ENCODE measurements at regions not wholly inside any gene's neighbourhood (a gene's known extent, or its start where the extent isn't known, plus 50 kb on each side); places are given as distances from the start of the nearest gene placed in this dataset.

DNA sequence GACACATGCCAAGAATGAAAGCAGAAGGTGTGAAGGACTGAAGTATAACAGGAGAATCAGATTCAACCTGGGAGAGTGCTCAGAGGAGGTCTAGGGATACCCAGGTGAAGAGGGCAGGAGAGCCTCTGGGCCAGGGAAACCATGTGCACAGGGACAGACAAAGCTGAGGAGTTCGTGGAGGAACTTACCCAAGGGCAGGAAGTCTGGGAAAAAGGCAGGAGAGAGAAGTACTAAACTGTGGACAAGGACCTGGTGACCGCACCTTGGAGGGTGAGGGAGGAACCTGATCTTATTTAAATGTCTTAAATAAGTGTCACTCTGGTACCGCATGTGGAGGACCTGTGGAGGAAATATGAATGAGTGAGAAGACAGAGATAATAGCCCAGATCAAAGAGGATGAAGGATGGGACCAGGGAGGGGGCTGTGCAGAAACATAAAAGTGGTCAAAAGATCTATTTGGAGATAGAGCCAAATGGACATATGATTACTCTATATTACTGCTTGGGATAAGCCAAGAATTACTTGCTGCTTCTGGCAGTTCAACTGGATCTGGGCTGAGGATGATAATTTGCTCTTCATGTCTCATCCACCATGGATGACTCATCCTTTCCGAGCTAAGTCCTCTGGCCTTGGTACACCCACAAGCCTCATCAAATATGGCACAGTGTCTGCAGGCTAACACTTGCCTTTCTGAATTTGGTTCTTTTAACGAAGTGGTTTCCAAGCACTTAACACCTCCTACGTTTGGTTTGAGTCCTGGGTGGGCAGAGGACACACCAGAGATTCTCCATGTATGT is 116.9 kb upstream of the NMNAT3 start:
- ChIA-PET POLR2A (no interaction called here), CTCF (no interaction called here)
- ATAC-seq (ENCODE audit: poor library complexity) (no peak), DNase-seq (no peak)
- TF ChIP-seq, protein P1, sequence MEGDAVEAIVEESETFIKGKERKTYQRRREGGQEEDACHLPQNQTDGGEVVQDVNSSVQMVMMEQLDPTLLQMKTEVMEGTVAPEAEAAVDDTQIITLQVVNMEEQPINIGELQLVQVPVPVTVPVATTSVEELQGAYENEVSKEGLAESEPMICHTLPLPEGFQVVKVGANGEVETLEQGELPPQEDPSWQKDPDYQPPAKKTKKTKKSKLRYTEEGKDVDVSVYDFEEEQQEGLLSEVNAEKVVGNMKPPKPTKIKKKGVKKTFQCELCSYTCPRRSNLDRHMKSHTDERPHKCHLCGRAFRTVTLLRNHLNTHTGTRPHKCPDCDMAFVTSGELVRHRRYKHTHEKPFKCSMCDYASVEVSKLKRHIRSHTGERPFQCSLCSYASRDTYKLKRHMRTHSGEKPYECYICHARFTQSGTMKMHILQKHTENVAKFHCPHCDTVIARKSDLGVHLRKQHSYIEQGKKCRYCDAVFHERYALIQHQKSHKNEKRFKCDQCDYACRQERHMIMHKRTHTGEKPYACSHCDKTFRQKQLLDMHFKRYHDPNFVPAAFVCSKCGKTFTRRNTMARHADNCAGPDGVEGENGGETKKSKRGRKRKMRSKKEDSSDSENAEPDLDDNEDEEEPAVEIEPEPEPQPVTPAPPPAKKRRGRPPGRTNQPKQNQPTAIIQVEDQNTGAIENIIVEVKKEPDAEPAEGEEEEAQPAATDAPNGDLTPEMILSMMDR (IDR thresholded peaks at IDR 0.05): no peak
- no peak overlapping the region for H3K27ac ChIP-seq (ENCODE audit: low read depth in 1 of 2, low read length in 2 of 2)
- no peak overlapping the region for H3K27ac Mint-ChIP-seq
- intact Hi-C loops (cut with DNase I, micrococcal nuclease): no loop called here
- H3K36me3 ChIP-seq (ENCODE audit: insufficient read depth, low read length): no peaks in the 10 kb centered on the region
- no peaks in the 10 kb centered on the region for H3K4me1 Mint-ChIP-seq (ENCODE audit: low read depth)
- no peaks in the 10 kb centered on the region for H3K27me3 Mint-ChIP-seq
- H3K4me3 ChIP-seq (ENCODE audit: low read length): no peak overlapping the region
- no peaks in the 10 kb centered on the region for H3K4me1 ChIP-seq (ENCODE audit: insufficient read depth, low read length)
- H3K4me3 Mint-ChIP-seq: no peak overlapping the region
- H3K27me3 ChIP-seq (ENCODE audit: control insufficient read depth in 1 of 2, insufficient read depth in 2 of 2, low read length in 2 of 2): peaks cover 0 to 3% of the 10 kb centered on the region in 2 experiments
- H3K9me3 Mint-ChIP-seq: peaks cover 7% of the 10 kb centered on the region
- no peaks in the 10 kb centered on the region for H3K36me3 Mint-ChIP-seq (ENCODE audit: low read depth)
- peaks cover 0 to 3% of the 10 kb centered on the region in 2 experiments for H3K9me3 ChIP-seq (ENCODE audit: control insufficient read depth in 1 of 2, insufficient read depth in 1 of 2, low read length in 2 of 2)

DNA sequence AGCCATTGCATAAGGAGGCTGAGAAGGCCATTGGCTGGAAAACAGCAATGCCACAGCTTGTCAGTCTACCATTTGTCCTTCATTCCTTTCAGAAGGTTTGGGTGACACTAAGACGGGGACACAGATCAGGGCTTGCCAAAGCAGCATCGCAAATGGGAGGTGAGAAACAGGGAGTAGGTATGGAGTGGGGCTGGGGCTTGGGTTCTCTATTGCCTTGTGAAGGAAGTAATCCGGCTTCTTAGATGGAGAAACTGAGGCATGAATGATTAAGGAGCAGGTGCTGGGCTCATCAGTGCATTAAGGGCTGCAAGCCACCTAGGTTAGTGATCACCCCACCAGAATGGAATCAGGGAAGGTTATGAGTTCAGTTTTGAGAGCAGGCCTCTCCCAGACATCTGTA is 115.6 kb upstream of the NMNAT3 start:
- H3K4me1 Mint-ChIP-seq (ENCODE audit: low read depth): no peaks in the 10 kb centered on the region
- H3K36me3 Mint-ChIP-seq (ENCODE audit: low read depth): no peaks in the 10 kb centered on the region
- POLR2A ChIA-PET: no interaction called here
- ATAC-seq (ENCODE audit: poor library complexity): no peak
- intact Hi-C loops (cut with DNase I, micrococcal nuclease): no loop called here
- H3K4me3 ChIP-seq (ENCODE audit: low read length): no peak overlapping the region
- H3K4me3 Mint-ChIP-seq: no peak overlapping the region
- H3K27me3 ChIP-seq (ENCODE audit: control insufficient read depth in 1 of 2, insufficient read depth in 2 of 2, low read length in 2 of 2): peaks cover 0 to 4% of the 10 kb centered on the region in 2 experiments
- peaks cover 7% of the 10 kb centered on the region for H3K9me3 Mint-ChIP-seq
- no peaks in the 10 kb centered on the region for H3K27me3 Mint-ChIP-seq
- no peaks in the 10 kb centered on the region for H3K4me1 ChIP-seq (ENCODE audit: insufficient read depth, low read length)
- H3K27ac Mint-ChIP-seq: no peak overlapping the region
- DNase-seq: no peak
- no peak overlapping the region for H3K27ac ChIP-seq (ENCODE audit: low read depth in 1 of 2, low read length in 2 of 2)
- H3K9me3 ChIP-seq (ENCODE audit: control insufficient read depth in 1 of 2, insufficient read depth in 1 of 2, low read length in 2 of 2): peaks cover 0 to 6% of the 10 kb centered on the region in 2 experiments
- TF ChIP-seq, protein P1 (IDR thresholded peaks at IDR 0.05): no peak
- H3K36me3 ChIP-seq (ENCODE audit: insufficient read depth, low read length): no peaks in the 10 kb centered on the region
- CTCF ChIA-PET: no interaction called here

DNA sequence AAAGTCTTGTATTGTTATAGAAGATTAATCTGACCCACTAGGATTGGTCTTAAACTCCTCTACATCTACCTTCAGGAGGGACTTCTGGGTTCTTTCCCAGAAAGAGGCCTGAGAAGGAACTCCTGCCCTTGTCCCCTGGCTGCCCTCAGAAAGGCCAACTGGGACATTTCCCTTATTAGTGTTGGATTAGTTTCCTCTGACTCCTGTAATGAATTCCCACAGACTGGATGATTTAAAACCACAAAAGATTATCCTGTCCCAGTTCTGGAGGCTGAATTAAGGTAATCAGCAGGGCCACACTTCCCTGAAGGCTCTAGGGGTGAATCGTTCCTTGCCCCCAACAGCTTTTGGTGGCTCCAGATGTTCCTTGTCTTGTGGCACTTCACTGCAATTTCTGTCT is 102.8 kb upstream of the NMNAT3 start:
- no peak overlapping the region for H3K27ac Mint-ChIP-seq
- TF ChIP-seq, protein P1 (IDR thresholded peaks at IDR 0.05): no peak
- H3K27me3 Mint-ChIP-seq: peaks cover 4% of the 10 kb centered on the region
- Histone ChIP-seq H3K9me3 (ENCODE audit: control insufficient read depth in 1 of 2, insufficient read depth in 1 of 2, low read length in 2 of 2) (no peaks in the 10 kb centered on the region), H3K27ac (ENCODE audit: low read depth in 1 of 2, low read length in 2 of 2) (no peak overlapping the region), H3K4me3 (ENCODE audit: low read length) (no peak overlapping the region), H3K27me3 (ENCODE audit: control insufficient read depth in 1 of 2, insufficient read depth in 2 of 2, low read length in 2 of 2) (peaks cover 0 to 2% of the 10 kb centered on the region in 2 experiments), H3K4me1 (ENCODE audit: insufficient read depth, low read length) (no peaks in the 10 kb centered on the region), H3K36me3 (ENCODE audit: insufficient read depth, low read length) (no peaks in the 10 kb centered on the region)
- no peak overlapping the region for H3K4me3 Mint-ChIP-seq
- no peaks in the 10 kb centered on the region for H3K36me3 Mint-ChIP-seq (ENCODE audit: low read depth)
- DNase-seq: no peak
- intact Hi-C loops (cut with DNase I, micrococcal nuclease): no loop called here
- no peaks in the 10 kb centered on the region for H3K4me1 Mint-ChIP-seq (ENCODE audit: low read depth)
- ATAC-seq (ENCODE audit: poor library complexity): no peak
- ChIA-PET POLR2A (no interaction called here), CTCF (no interaction called here)
- H3K9me3 Mint-ChIP-seq: no peaks in the 10 kb centered on the region
